Naive thymus-derived CD4-positive, alpha-beta T cell (primary cell): ENCODE measurements at regions not wholly inside any gene's neighbourhood (a gene's known extent, or its start where the extent isn't known, plus 50 kb on each side); places are given as distances from the start of the nearest gene placed in this dataset.

Experiments
- ATAC-seq: fragments of 150-1000 bp; cut with Tn5 transposase; 2 replicates; pipeline ENCODE4 v1.10.0; 2021; ENCODE audit warnings: mild to moderate bottlenecking, moderate library complexity
- CTCF ChIA-PET: fragments of 350-600 bp; sonication (Branson Sonifier 250); formaldehyde crosslinking; loops from one replicate; lab custom pipeline; 2021; ENCODE audit warnings: antibody characterized with exemption; lab: Charles Lee
- POLR2A ChIA-PET: fragments of 350-600 bp; sonication (Branson Sonifier 250); formaldehyde crosslinking; loops from one replicate; lab custom pipeline; 2021; ENCODE audit warnings: antibody characterized with exemption, inconsistent platforms; lab: Charles Lee
- DNase-seq, 9 donors: peaks; one replicate each; pipeline versions ENCODE4 v3.0.0 to v3.0.0-alpha.2; 2020 to 2022; ENCODE audit warnings: mixed read lengths in 1 of 9
- H3K27ac ChIP-seq: one replicate; pipeline ENCODE4 v1.7.0; 2013; ENCODE audit warnings: mild to moderate bottlenecking, low read depth, low read length, moderate library complexity
- H3K27me3 ChIP-seq, 2 donors: one replicate each; pipeline ENCODE4 v1.7.0; 2013; ENCODE audit warnings: low read length in 2 of 2, mild to moderate bottlenecking in 2 of 2, moderate library complexity in 2 of 2; ENCODE audit not compliant: control insufficient read depth in 2 of 2, insufficient read depth in 2 of 2
- H3K36me3 ChIP-seq, 3 experiments: 1 replicate in 2 of 3; 2 replicates in 1 of 3; pipeline ENCODE4 v1.7.0; 2013; ENCODE audit warnings: low read length in 3 of 3, mild to moderate bottlenecking in 3 of 3, moderate library complexity in 1 of 3; ENCODE audit not compliant: insufficient read depth in 3 of 3, control insufficient read depth in 2 of 3
- H3K4me1 ChIP-seq, 2 donors: one replicate each; pipeline ENCODE4 v1.7.0; 2013; ENCODE audit warnings: low read length in 2 of 2, mild to moderate bottlenecking in 2 of 2, moderate library complexity in 1 of 2; ENCODE audit not compliant: control insufficient read depth in 2 of 2, insufficient read depth in 2 of 2
- H3K4me3 ChIP-seq: 2 replicates; pipeline ENCODE4 v1.7.0; 2013; ENCODE audit warnings: mild to moderate bottlenecking, low read length
- H3K9me3 ChIP-seq, 3 experiments: 1 replicate in 2 of 3; 2 replicates in 1 of 3; pipeline ENCODE4 v1.7.0; 2013; ENCODE audit warnings: low read length in 3 of 3; ENCODE audit not compliant: control insufficient read depth in 2 of 3
- H3K27ac Mint-ChIP-seq, 9 donors: one replicate each; pipeline ENCODE4 v1.8.0; 2020 to 2022; ENCODE audit warnings: mixed read lengths in 9 of 9, mild to moderate bottlenecking in 8 of 9, moderate library complexity in 5 of 9, inconsistent platforms in 2 of 9
- H3K27me3 Mint-ChIP-seq, 5 donors: one replicate each; pipeline ENCODE4 v1.8.0; 2021 to 2022; ENCODE audit warnings: mixed read lengths in 5 of 5, mild to moderate bottlenecking in 1 of 5
- H3K36me3 Mint-ChIP-seq, 5 donors: one replicate each; pipeline ENCODE4 v1.8.0; 2020 to 2022; ENCODE audit warnings: mixed read lengths in 5 of 5, mild to moderate bottlenecking in 3 of 5, inconsistent platforms in 1 of 5
- H3K4me1 Mint-ChIP-seq, 7 donors: one replicate each; pipeline ENCODE4 v1.8.0; 2020 to 2022; ENCODE audit warnings: mixed read lengths in 7 of 7, mild to moderate bottlenecking in 3 of 7, inconsistent platforms in 1 of 7
- H3K4me3 Mint-ChIP-seq, 10 donors: one replicate each; pipeline ENCODE4 v1.8.0; 2020 to 2022; ENCODE audit warnings: mild to moderate bottlenecking in 10 of 10, mixed read lengths in 10 of 10, moderate library complexity in 6 of 10, inconsistent platforms in 2 of 10
- H3K9me3 Mint-ChIP-seq, 11 donors: one replicate each; pipeline ENCODE4 v1.8.0; 2020 to 2022; ENCODE audit warnings: mixed read lengths in 11 of 11, mild to moderate bottlenecking in 4 of 11, inconsistent platforms in 1 of 11, moderate library complexity in 1 of 11
- intact Hi-C, 2 donors: fragments of 100-400 bp; cut with micrococcal nuclease; formaldehyde crosslinking; loops; one replicate each; pipeline ENCODE4 v1.15.1; 2023

GRCh38 chr3:102092617-102093466 lies 243.5 kb downstream of the NFKBIZ start:
- H3K27me3 Mint-ChIP-seq, result peaks cover 0 to 6% (median 0%) of the 10 kb centered on the region in 5 donors
- POLR2A ChIA-PET, result interaction anchor here (0.7 to 1.1 kb wide), 4 partner anchors 8 to 132 kb away, joined by 3 to 5 read pairs (median 3); no protein-coding TSS in a partner anchor
- Histone ChIP-seq H3K27me3 (no peaks in the 10 kb centered on the region), H3K27ac (no peak overlapping the region), H3K9me3 (no peaks in the 10 kb centered on the region), H3K4me1 (peaks cover 0 to 13% of the 10 kb centered on the region in 2 donors), H3K4me3 (no peak overlapping the region), H3K36me3 (no peaks in the 10 kb centered on the region)
- peak in 4 of 9 donors; percentile 11 to 28 (median 22) for DNase-seq
- CTCF ChIA-PET, result interaction anchor here (0.7 kb wide), 1 partner anchor 1384 kb away, joined by 3 read pairs; no protein-coding TSS in a partner anchor
- peak; percentile 41 for ATAC-seq
- H3K9me3 Mint-ChIP-seq, result peaks cover 0 to 3% (median 0%) of the 10 kb centered on the region in 11 donors
- H3K36me3 Mint-ChIP-seq, result peaks cover 0 to 2% (median 0%) of the 10 kb centered on the region in 5 donors
- peaks cover 12 to 43% (median 33%) of the 10 kb centered on the region in 7 donors for H3K4me1 Mint-ChIP-seq
- H3K27ac Mint-ChIP-seq, result peak overlapping the region; percentile 14 to 87 (median 57)
- intact Hi-C loops, result loop anchor here (1.0 to 10.0 kb wide), 9 partner anchors 9 to 418 kb away; partner anchors contain the start of gene ZBTB11 (in 1 of the 2)
- H3K4me3 Mint-ChIP-seq, result peak overlapping the region in 8 of 10 donors; percentile 0 to 73 (median 46)

- Histone ChIP-seq H3K27me3 (no peaks in the 10 kb centered on the region), H3K36me3 (no peaks in the 10 kb centered on the region), H3K9me3 (no peaks in the 10 kb centered on the region), H3K27ac (no peak overlapping the region), H3K4me1 (peaks cover 0 to 13% of the 10 kb centered on the region in 2 donors), H3K4me3 (no peak overlapping the region)
- POLR2A ChIA-PET, result interaction anchor here (0.9 to 2.0 kb wide), 4 partner anchors 9 to 16 kb away, joined by 4 to 6 read pairs (median 5); no protein-coding TSS in a partner anchor
- CTCF ChIA-PET, result no interaction called here
- DNase-seq (no peak), ATAC-seq (no peak)
- Mint-ChIP-seq H3K9me3 (peaks cover 0 to 3% (median 0%) of the 10 kb centered on the region in 11 donors), H3K4me3 (no peak overlapping the region), H3K27ac (peak overlapping the region in 2 of 9 donors; percentile 9 to 14), H3K4me1 (peaks cover 14 to 43% (median 33%) of the 10 kb centered on the region in 7 donors), H3K27me3 (peaks cover 0 to 5% (median 0%) of the 10 kb centered on the region in 5 donors), H3K36me3 (peaks cover 0 to 8% (median 0%) of the 10 kb centered on the region in 5 donors)
- intact Hi-C loops, result loop anchor here in 1 of 2 donors (5.0 to 10.0 kb wide), 3 partner anchors 37 to 420 kb away; partner anchors contain the start of gene ZBTB11
Observed at GRCh38 chr3:102094506-102094905, 245.2 kb downstream of the NFKBIZ start.

GRCh38 chr3:102095383-102095782 lies 246.1 kb downstream of the NFKBIZ start:
- Histone ChIP-seq H3K4me1 (peaks cover 0 to 13% of the 10 kb centered on the region in 2 donors), H3K4me3 (no peak overlapping the region), H3K27me3 (no peaks in the 10 kb centered on the region), H3K9me3 (no peaks in the 10 kb centered on the region), H3K27ac (no peak overlapping the region), H3K36me3 (no peaks in the 10 kb centered on the region)
- Mint-ChIP-seq H3K4me1 (peaks cover 14 to 43% (median 33%) of the 10 kb centered on the region in 7 donors), H3K27me3 (peaks cover 0 to 5% (median 0%) of the 10 kb centered on the region in 5 donors), H3K36me3 (peaks cover 0 to 8% (median 0%) of the 10 kb centered on the region in 5 donors), H3K27ac (no peak overlapping the region), H3K4me3 (no peak overlapping the region), H3K9me3 (peaks cover 0 to 3% (median 0%) of the 10 kb centered on the region in 11 donors)
- POLR2A ChIA-PET, result interaction anchor here (0.6 to 2.0 kb wide), 6 partner anchors 10 to 35 kb away, joined by 3 to 6 read pairs (median 4); no protein-coding TSS in a partner anchor
- ATAC-seq, result no peak
- intact Hi-C loops, result loop anchor here in 1 of 2 donors (10.0 kb wide), 1 partner anchor 421 kb away; the partner anchor contains the start of gene ZBTB11
- CTCF ChIA-PET, result interaction anchor here (0.8 kb wide), 1 partner anchor 15 kb away, joined by 3 read pairs; no protein-coding TSS in a partner anchor
- no peak for DNase-seq

GRCh38 chr3:102096066-102096465 lies 246.8 kb downstream of the NFKBIZ start:
- no peaks in the 10 kb centered on the region for H3K36me3 ChIP-seq
- H3K9me3 ChIP-seq, result no peaks in the 10 kb centered on the region
- Mint-ChIP-seq H3K27me3 (peaks cover 0 to 4% (median 0%) of the 10 kb centered on the region in 5 donors), H3K4me1 (peaks cover 14 to 39% (median 33%) of the 10 kb centered on the region in 7 donors), H3K9me3 (peaks cover 0 to 3% (median 0%) of the 10 kb centered on the region in 11 donors), H3K27ac (no peak overlapping the region), H3K4me3 (no peak overlapping the region), H3K36me3 (peaks cover 0 to 10% (median 0%) of the 10 kb centered on the region in 5 donors)
- no peak overlapping the region for H3K27ac ChIP-seq
- intact Hi-C loops, result loop anchor here in 1 of 2 donors (10.0 kb wide), 1 partner anchor 421 kb away; the partner anchor contains the start of gene ZBTB11
- ChIA-PET POLR2A (interaction anchor here (0.7 to 2.0 kb wide), 3 partner anchors 12 to 35 kb away, joined by 3 to 6 read pairs (median 6); no protein-coding TSS in a partner anchor), CTCF (interaction anchor here (0.8 kb wide), 1 partner anchor 14 kb away, joined by 3 read pairs; no protein-coding TSS in a partner anchor)
- H3K4me3 ChIP-seq, result no peak overlapping the region
- H3K4me1 ChIP-seq, result peaks cover 0 to 13% of the 10 kb centered on the region in 2 donors
- no peaks in the 10 kb centered on the region for H3K27me3 ChIP-seq
- no peak for ATAC-seq
- DNase-seq, result no peak

- H3K27ac Mint-ChIP-seq, result no peak overlapping the region
- Histone ChIP-seq H3K36me3 (no peaks in the 10 kb centered on the region), H3K4me1 (peaks cover 0 to 4% of the 10 kb centered on the region in 2 donors), H3K4me3 (no peak overlapping the region), H3K27ac (no peak overlapping the region), H3K9me3 (no peaks in the 10 kb centered on the region), H3K27me3 (no peaks in the 10 kb centered on the region)
- no peak for ATAC-seq
- no peak overlapping the region for H3K4me3 Mint-ChIP-seq
- intact Hi-C loops, result loop anchor here in 1 of 2 donors (10.0 kb wide), 1 partner anchor 424 kb away; the partner anchor contains the start of gene ZBTB11
- DNase-seq, result no peak
- peaks cover 0 to 4% (median 0%) of the 10 kb centered on the region in 5 donors for H3K27me3 Mint-ChIP-seq
- POLR2A ChIA-PET, result interaction anchor here (0.6 to 1.4 kb wide), 4 partner anchors 12 to 255 kb away, joined by 3 to 6 read pairs (median 3); no protein-coding TSS in a partner anchor
- CTCF ChIA-PET, result no interaction called here
- peaks cover 0 to 10% (median 0%) of the 10 kb centered on the region in 5 donors for H3K36me3 Mint-ChIP-seq
- H3K4me1 Mint-ChIP-seq, result peaks cover 4 to 21% (median 18%) of the 10 kb centered on the region in 7 donors
- no peaks in the 10 kb centered on the region for H3K9me3 Mint-ChIP-seq
Observed at GRCh38 chr3:102098130-102098885, 249.0 kb downstream of the NFKBIZ start.
